ENCODE measurements at regions not wholly inside any gene's neighbourhood (a gene's known extent, or its start where the extent isn't known, plus 50 kb on each side); places are given as distances from the start of the nearest gene placed in this dataset.

DNA sequence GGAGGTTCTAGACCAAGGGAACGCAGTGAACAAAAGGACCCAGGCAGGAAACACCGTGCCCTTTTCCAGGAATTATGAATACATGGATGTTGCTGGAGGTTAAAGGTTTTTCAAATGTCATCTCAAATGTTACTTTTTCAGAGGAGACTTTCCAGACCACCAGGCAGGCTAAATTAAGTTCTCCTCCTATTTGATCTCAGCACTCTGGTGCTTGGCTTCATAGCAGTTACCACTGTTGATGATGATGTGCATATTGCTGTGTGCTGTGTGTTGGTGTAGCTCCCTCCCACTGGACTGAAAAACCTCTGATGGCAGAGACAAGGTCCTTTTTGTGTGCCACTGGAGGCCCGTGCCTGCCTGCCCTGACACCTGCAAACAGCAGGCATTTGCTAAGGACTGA, 137.3 kb upstream of the PTPRM start:
- Histone ChIP-seq H3K36me3 (replicated peaks in 1 of 2; ENCODE audit: control insufficient read depth in 1 of 2, insufficient read depth in 2 of 2, low read length in 2 of 2) (no peaks in the 10 kb centered on the region), H3K27me3 (ENCODE audit: control insufficient read depth in 2 of 2, insufficient read depth in 2 of 2, low read length in 2 of 2) (no peaks in the 10 kb centered on the region), H4K20me1 (ENCODE audit: insufficient read depth, low read length) (no peaks in the 10 kb centered on the region), H2AFZ (ENCODE audit: insufficient read depth, low read depth, low read length, poor library complexity, severe bottlenecking) (no peak overlapping the region), H3K4me3 (replicated peaks in 1 of 3; ENCODE audit: low read depth in 2 of 3, low read length in 3 of 3) (no peak overlapping the region), H3K4me2 (replicated peaks; ENCODE audit: extremely low read depth, low read length, poor library complexity, severe bottlenecking) (no peak overlapping the region), H3K9me3 (replicated peaks in 1 of 2; ENCODE audit: control insufficient read depth in 1 of 2, insufficient read depth in 1 of 2, low read length in 2 of 2) (peaks cover 0 to 3% of the 10 kb centered on the region in 2 donors), H3K79me2 (ENCODE audit: insufficient read depth, low read length) (no peaks in the 10 kb centered on the region), H3K4me1 (ENCODE audit: control insufficient read depth in 1 of 2, insufficient read depth in 2 of 2, low read length in 2 of 2) (no peaks in the 10 kb centered on the region), H3K9ac (ENCODE audit: insufficient read depth, low read length, poor library complexity, severe bottlenecking) (no peak overlapping the region), H3K27ac (ENCODE audit: low read depth in 1 of 2, low read length in 2 of 2) (no peak overlapping the region)
- H3K27ac Mint-ChIP-seq = no peak overlapping the region
- DNase-seq = no peak
- H3K4me1 Mint-ChIP-seq = no peaks in the 10 kb centered on the region
- H3K27me3 Mint-ChIP-seq (ENCODE audit: low read depth in 3 of 3) = peaks cover 0 to 3% (median 2%) of the 10 kb centered on the region in 3 donors
- 87% methylated on average over 3 of the region's 3 CpGs for WGBS (ENCODE audit: insufficient coverage)
- no peaks in the 10 kb centered on the region for H3K36me3 Mint-ChIP-seq
- no peak overlapping the region for H3K4me3 Mint-ChIP-seq
- H3K9me3 Mint-ChIP-seq = peaks cover 0 to 7% (median 1%) of the 10 kb centered on the region in 7 donors
- no peak for TF ChIP-seq CTCF (IDR thresholded peaks at IDR 0.05)
- intact Hi-C loops (cut with micrococcal nuclease) = no loop called here

DNA sequence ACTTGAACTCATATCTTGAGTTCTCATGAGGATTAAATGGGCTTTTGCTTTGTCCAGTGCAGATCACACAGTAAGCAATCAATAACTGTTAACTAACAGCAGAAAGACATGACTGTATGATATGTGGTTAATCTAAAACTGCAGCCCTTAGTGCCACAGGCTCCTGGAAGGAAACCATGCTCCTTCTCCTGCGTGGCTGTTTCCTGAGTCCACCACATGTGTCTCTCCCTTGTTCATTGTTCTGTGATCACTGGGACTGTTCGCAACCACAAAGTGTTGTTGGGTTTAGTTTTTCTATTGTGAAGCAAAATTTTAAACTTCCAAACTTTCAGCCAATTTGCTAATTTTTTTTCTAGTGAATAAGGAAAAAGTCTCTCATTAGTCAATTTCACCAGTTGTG, 130.9 kb upstream of the PTPRM start:
- Histone ChIP-seq H3K27ac (ENCODE audit: low read depth in 1 of 2, low read length in 2 of 2) (no peak overlapping the region), H4K20me1 (ENCODE audit: insufficient read depth, low read length) (no peaks in the 10 kb centered on the region), H3K27me3 (ENCODE audit: control insufficient read depth in 2 of 2, insufficient read depth in 2 of 2, low read length in 2 of 2) (no peaks in the 10 kb centered on the region), H3K36me3 (replicated peaks in 1 of 2; ENCODE audit: control insufficient read depth in 1 of 2, insufficient read depth in 2 of 2, low read length in 2 of 2) (no peaks in the 10 kb centered on the region), H3K4me2 (replicated peaks; ENCODE audit: extremely low read depth, low read length, poor library complexity, severe bottlenecking) (no peak overlapping the region), H3K79me2 (ENCODE audit: insufficient read depth, low read length) (no peaks in the 10 kb centered on the region), H2AFZ (ENCODE audit: insufficient read depth, low read depth, low read length, poor library complexity, severe bottlenecking) (no peak overlapping the region), H3K9ac (ENCODE audit: insufficient read depth, low read length, poor library complexity, severe bottlenecking) (no peak overlapping the region), H3K4me1 (ENCODE audit: control insufficient read depth in 1 of 2, insufficient read depth in 2 of 2, low read length in 2 of 2) (no peaks in the 10 kb centered on the region), H3K4me3 (replicated peaks in 1 of 3; ENCODE audit: low read depth in 2 of 3, low read length in 3 of 3) (no peak overlapping the region), H3K9me3 (replicated peaks in 1 of 2; ENCODE audit: control insufficient read depth in 1 of 2, insufficient read depth in 1 of 2, low read length in 2 of 2) (no peaks in the 10 kb centered on the region)
- Mint-ChIP-seq H3K36me3 (no peaks in the 10 kb centered on the region), H3K4me3 (no peak overlapping the region), H3K27ac (no peak overlapping the region), H3K4me1 (no peaks in the 10 kb centered on the region), H3K9me3 (no peaks in the 10 kb centered on the region), H3K27me3 (ENCODE audit: low read depth in 3 of 3) (peaks cover 0 to 2% (median 0%) of the 10 kb centered on the region in 3 donors)
- TF ChIP-seq CTCF (IDR thresholded peaks at IDR 0.05) = no peak
- intact Hi-C loops (cut with micrococcal nuclease) = no loop called here
- WGBS (ENCODE audit: insufficient coverage) = no CpG with 5 or more reads among the region's 2 CpGs
- no peak for DNase-seq

Measured in CD14-positive monocyte (primary cell).